CD4-positive, alpha-beta T cell treated with Interleukin-4 for 4 hours (primary cell): ENCODE measurements at regions not wholly inside any gene's neighbourhood (a gene's known extent, or its start where the extent isn't known, plus 50 kb on each side); places are given as distances from the start of the nearest gene placed in this dataset.

Experiments used
- DNase-seq: peaks from one replicate; pipeline ENCODE4 v3.0.0-alpha.2; 2020

DNA sequence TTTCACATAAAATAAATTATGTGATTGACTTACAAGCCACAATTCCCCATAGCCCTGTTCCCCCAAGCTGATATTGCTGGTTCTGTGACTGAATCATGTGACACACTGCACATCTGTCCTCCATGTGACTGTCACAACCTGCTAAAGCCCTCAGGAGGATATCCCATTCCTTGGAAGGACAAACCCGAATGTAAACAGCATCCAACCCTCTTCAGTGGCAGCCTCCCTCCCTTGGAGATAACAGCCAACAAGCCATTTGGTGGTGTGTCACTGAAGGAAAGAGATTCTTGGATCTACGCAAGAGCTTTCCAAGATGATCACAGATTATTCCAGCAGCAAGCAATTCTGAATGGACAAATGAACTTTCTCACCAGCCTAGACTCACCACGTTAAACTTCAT, 153.9 kb upstream of the TIAM1 start:
- DNase-seq = no peak

DNA sequence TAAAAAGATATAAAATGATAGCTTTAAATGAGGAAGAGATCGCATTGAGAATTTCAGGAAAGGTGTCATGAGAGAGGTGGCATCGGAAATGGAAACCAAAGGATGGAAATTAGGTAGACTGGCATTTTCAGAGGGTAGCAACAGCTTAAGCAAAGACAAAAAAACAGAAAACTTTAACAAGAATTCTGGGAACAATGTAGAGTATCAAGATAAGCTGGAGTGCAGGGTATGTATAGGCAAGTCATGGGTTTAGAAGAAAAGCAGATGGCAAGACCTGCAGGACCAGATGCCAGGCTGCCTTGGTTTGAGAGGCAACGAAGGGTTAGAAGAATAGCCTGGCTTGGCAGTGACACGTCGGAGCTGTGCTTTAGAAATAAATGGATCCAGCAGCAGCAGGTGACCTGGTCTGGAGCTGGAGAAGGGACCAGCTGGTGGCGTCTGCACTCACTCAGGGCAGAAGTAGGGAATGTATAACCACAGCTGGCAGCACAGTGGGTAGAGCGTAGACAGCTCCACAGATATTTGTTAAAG, 149.4 kb upstream of the TIAM1 start:
- DNase-seq = no peak

DNA sequence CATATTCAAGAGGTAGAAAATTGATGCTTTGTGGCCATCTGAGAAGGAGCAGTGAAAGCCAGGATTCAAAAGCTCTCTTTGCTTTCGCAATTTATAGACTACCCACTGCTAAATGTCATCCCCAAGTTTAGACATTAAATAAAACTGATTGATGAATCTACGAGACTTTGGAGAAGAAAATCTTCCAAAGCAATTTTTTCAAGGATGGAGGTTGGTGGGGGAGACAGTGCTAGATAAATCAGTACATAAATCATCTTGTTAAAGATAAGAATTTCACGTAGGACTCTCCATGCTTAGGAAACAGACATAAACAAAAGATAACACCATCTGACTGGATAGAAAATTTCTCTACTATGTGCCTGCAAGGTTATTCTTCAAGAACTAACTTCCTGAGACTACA, 147.6 kb upstream of the TIAM1 start:
- DNase-seq = no peak

DNA sequence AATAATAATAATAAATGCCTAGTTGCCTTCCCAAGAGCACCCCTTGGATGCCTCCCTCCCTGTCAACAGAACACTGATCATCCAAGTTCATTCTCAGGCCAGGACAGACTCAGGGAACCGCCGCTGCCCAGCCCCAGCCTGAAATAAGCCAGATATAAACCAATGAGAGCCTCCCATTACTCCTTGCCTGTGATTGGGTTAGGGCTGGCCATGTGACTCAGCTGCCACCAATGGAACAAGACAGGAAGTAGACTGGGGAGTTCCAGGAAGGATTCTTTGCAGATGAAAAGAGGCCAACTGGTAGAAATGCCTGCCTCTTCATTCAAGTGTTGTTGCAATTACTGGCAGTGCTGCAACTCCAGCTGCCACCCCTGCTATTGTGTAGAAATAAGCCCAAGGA, 146.4 kb upstream of the TIAM1 start:
- DNase-seq = no peak

DNA sequence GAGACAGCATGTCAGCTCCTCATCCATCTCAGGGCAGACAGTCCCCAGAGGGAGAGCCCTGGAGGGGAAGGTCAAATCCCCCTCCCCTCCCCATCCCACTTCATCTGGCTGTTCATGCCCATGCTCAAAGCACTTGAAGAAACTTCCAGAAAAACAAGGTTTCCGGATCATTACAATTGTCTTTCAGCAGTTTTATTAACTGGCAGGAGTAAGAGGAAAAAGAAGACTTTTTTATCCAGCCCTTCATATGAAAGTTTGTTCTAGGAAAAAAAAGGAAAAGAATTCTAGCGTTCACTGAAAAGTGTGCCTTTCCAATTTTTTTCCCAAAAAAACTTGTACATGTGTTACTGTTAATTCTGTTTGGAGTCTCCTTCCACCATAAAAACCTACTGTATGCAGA, 145.7 kb upstream of the TIAM1 start:
- no peak for DNase-seq

DNA sequence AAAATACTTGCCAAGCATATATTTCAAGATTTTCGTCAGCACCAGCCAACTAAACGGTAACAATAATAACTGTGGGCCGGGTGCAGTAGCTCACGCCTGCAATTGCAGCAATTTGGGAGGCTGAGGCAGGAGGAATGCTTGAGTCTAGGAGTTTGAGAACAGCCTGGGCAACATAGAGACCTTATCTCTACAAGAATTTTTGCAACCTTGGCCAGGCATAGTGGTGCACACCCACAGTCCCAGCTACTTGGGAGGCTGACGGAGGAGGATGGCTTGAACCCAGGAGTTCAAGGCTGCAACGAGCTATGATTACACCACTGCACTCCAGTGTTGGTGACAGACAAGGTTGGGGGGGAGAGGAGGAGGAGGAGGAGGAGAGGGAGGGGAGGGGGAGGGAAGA, 145.0 kb upstream of the TIAM1 start:
- DNase-seq = no peak

DNA sequence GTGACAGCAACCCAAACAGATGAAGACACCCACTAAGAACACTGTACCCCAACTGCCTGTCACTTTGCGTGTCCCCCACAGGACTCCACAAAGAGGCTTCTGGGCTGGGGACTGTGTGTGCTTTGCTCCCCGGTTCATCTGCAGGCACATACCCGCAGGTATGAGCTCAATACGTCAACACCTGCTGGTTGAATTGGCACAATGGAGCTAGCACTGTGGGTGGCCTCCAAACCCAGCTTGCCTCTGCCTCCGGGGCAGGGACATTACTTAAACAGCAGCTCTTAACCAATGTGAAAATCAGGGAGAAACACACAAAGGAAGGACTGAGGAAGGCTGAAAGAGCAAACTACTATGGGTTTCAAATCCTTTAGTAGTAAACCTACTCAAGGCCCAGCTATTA, 140.2 kb upstream of the TIAM1 start:
- DNase-seq = no peak

DNA sequence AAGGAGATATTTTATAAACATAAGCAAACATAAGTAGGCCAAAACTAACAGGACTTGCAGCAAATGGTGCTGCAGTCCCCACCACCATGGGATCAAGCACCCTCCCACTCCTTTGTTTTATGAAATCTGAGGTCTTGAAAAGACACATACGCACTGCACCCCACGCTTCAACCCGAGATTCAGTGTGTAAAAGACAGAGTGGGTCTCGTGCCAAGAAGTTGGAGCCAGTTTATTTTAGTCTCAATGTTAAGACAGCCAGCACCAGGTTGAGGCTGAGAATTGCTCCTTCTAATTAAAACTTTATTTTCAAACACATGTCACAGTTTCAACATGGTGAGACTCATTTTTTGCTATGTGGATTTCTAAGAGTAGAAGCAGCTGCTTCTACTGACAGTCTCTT, 139.1 kb upstream of the TIAM1 start:
- no peak for DNase-seq

DNA sequence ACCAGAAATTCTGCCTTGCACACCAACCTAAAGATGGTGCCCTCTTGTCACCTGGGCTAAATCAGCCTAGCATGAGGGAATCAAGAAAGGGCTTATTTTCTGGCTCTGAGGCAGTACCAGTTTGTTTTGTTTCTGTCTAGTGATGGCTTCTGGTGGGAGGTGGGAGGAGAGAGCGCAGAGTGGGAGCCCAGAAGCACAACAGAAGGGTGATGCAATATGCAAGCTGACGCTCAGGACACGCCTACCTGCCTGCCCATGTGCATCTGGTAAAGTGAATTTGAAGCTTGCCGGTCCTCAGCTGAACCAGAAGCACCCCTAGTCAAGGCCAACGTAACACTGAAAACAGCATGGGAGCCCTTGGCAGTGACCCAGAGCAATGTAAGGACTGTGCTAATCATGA, 138.4 kb upstream of the TIAM1 start:
- no peak for DNase-seq

DNA sequence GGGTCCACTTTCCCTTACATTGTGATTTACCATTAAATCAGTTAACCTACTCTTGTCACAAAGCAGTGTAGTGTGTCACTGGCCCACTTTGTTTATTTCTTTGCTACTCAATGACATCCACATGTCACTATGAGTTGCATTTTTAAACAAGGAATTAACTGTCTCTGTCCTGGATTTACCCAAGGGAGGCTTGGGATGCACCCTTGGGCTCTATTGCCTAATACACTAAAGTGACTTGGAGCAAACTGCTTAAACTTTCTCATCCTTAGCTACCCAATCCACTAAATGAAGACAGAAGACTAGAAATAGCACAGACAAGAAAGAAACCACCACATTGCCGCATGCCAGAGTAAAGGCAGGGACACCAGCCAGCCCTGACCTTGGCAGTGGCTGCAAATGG, 136.2 kb upstream of the TIAM1 start:
- no peak for DNase-seq

DNA sequence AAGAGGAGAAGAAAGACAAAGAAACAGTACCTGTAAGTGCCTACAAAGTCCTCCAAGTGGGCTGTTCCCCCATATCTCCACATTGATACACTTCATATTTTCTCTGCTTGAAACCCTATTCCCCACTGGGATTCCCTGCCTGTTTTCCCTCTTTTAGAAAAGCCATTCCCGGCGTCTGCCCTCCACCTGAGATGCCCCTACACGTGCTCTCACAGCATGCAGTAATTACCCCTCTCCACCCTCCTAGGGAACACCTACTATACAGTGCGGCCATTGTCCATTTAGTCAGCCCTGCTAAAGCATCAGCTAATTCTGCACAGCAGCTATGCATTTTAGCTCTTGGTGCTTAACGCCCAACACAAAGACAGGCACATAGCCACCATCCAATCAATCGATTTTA, 135.7 kb upstream of the TIAM1 start:
- no peak for DNase-seq

DNA sequence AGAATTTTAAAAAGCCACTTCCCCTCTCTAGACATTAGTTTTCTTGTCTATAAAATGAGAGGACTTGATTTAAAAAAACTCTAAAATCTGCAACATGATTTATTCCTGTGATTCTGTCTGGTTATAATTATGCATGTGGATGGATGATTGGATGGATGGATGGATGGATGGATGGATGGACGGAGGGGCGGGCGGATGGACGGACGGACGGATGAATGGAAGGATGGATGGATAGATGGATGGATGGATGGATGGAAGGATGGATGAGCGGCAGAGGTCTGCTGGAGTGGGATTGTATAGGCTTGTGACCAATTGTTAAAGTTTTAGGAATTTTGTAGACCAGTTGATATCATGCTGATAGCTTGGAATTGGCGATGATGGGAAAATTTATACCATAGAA, 135.2 kb upstream of the TIAM1 start:
- no peak for DNase-seq

DNA sequence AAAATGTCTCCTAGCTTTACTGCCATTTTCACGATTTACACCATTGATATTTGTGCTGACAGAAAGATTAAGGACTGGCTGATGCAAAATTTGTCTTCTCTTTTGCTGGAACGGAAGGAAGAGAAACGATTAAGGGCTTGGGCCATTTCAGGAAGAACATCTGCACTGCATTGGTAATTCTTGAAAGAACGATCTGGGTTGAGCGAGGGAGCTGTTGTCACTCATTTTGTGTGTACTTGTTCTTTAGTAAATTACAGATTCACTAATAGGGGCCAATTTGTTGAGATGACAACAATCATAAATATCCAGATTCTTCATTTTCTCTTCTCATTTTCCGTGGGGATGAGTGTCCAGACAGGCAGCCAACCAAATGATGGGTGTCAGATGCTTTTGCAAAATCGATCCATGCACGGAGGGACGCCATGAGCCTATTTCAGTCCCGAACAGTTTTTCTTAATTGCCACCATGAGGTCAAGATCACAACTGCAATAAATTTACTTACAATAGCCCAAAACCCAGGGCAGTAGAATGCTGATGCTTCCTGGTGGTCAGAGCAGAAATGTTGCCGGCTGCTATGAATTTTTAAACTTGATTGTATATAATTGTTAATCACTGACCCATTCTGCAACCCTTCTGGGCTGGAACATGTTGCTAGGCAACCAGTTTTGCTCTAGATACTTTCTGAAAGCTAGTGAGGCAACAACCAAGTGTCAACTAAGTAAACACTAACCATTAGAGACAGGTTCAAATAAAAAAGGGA, 132.4 kb upstream of the TIAM1 start:
- DNase-seq = no peak

DNA sequence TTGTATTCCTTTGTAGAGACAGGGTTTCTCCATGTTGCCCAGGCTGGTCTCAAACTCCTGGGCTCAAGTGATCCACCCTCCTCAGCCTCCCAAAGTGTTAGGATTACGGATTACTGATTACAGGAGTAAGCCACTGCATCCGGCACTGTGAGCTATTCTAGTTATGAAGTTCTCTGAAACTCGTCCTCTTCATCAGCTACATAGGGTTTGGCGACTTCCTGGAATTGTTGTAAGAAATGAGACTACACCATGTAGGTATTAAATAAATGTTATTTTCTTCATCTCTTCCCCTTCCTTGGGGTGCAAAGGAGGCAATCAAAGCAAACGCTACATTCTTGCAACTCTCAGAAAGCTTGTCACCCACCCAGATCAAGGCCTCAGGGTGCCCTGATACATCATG, 131.2 kb upstream of the TIAM1 start:
- DNase-seq = no peak

DNA sequence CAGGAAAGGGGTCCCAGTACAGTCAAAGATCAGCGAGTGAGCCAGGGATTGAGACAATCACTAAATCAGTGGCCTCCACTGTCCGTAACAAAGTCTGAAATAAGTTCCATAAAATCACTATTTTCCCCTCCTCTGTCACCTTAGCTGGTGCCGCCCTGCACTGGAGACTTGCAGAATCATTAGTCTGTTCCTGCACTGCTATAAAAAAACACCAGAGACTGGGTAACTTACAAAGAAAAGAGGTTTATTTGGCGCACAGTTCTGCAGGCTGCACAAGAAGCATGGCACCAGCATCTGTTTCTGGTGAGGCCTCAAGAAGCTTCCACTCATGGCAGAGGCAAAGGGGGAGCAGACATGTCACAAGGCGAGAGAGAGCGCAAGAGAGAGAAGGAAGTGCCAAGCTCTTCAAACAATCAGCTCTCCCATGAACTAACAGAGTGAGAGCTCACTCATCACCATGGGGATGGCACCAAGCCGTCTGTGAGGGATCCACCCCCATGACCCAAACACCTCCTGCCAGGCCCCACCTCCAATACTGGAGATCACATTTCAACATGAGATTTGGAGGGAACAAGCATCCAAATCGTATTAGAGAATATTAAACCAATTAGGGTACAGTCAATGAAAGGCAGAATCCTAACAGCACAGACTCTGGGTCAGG, 129.8 kb upstream of the TIAM1 start:
- no peak for DNase-seq

DNA sequence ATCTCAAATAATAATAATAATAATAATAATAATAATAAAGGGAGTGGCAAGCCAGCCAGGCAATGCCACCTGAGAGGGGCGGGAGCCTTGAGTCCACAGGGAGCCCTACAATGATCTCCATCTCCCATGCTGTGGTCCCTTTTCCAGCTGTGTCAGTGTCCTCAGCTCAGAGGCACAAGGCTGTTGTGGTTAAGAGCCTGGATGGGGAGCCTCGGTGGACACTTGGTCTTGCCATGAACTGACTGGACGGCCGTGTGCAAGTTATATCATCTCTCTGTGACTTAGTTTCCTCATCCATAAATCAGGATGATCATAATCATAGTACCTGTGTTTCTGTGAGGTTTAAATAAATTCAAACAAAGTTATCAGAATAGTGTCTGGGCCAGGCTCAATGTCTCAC, 127.8 kb upstream of the TIAM1 start:
- no peak for DNase-seq

DNA sequence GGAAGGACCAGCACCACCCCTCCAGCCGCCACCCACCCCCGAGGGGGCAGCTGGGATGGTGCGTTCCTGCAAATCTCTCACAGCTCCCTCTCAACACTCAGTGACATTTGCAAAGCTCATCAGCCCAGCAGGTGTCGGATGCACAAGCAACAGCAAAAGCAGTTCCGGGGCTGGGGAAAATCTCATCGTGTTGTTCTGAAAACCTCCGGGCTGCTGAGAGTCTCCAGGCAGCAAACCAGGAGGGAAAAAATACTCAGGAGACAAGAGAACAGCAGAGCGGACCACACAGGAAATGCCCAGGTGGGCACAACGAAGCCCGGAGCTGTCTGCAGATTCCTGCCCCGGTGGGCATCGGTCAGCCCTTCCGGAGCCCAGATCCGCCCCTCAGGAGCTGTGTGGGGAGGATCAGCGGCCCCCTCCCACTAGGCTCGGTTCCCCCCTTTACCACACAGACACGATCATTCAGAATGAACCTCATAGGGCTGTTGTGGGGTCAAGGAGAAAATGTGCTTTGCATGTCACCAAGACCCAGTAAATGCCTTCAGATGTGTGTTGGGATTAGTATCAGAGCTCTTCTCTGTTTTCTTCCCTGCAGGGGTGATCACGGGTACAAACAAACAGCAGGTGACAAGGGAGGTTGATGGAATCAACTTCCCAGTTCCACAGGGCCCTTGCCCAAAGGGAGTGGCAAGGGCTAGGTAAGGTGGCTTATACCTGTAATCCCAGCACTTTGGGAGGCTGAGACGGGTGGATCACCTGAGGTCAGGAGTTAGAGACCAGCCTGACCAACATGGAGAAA, 127.0 kb upstream of the TIAM1 start:
- DNase-seq = no peak

DNA sequence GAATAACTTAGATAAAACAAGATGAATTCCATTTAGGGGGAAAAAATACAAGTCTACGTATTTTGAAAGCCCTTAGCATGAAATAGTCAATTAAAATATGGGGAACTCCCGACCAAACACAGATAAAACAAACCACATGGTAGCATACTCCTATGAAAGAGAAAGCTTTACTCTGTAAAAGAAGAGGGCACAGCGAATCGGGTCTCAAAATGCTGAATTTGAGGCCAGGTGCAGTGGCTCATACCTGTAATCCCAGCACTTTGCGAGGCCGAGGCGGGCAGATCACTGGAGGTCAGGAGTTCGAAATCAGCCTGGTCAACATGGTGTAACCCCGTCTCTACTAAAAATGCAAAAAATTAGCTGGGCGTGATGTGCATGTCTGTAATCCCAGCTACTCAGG, 116.9 kb upstream of the TIAM1 start:
- no peak for DNase-seq

DNA sequence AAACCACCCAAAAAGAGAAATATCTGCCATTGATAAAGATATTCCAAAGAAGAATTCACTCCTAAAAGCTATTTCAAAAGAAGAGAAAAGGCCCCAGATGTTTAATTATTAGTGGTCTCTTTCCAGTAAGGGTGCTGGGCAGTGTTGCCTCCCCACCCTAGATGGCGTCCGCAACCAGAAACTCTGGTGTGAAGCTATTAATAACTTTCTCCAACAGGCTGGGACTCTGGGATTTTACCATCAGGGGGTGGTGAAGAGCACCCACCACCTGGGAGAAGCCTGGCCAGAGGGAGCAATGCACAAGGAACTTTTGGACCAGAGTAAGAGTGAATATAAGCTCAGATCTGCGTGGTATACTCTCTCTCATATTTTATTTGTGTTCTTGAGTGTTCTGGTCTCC, 115.4 kb upstream of the TIAM1 start:
- DNase-seq = no peak

DNA sequence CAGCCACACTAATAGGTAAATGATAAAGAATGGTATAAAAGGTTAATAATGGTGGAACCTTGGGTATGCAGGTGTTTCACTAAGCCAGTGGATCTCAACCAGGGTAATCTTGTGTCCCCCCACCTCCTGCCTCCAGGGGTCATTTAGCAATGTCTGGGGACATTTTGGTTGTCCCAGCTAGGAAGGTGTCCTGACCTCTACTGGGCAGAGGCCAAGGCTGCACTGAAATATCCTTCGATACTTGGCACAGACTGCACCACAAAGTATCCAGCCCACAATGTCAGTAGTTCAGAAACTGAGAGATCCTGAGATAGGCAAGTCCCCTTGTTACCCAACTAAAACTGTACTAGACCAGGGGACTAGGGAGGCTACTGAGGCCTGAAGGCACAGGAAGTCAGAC, 113.6 kb upstream of the TIAM1 start:
- no peak for DNase-seq

DNA sequence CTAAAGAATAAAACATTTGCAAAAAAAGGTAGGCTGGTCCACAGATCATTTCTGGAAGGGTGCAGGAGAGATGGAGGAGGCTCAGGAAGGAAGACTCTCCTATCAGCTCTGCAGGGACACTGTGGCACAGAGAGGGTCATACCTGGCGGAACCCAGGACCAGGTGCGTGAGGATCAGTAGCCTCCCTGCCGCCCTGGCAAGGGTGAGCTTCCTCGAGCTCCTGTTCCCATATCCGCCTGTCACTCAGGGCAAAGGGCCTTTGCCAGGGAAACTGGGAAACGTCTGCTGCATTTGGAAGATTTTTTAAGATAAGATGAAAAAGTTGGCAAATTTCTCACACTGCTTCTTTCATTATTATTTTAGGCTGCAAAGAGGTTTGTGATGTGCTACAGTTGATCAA, 112.1 kb upstream of the TIAM1 start:
- no peak for DNase-seq

DNA sequence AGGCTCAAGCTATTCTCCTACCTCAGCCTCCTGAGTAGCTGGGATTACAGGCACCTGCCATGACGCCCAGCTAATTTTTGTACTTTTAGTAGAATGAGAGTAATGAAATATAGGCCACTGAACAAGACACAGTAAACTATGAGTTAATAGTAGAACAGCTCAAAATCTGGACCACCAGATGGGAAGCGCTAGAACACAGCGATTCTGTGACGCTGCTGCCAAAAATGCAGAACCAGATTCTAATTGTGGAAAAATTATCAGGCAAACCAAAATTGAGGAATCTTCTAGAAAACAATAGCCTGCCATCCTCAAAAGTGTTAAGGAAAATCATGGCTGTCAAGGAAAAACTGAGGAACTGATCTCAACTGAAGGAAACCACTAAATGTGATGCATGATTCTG, 111.4 kb upstream of the TIAM1 start:
- no peak for DNase-seq

DNA sequence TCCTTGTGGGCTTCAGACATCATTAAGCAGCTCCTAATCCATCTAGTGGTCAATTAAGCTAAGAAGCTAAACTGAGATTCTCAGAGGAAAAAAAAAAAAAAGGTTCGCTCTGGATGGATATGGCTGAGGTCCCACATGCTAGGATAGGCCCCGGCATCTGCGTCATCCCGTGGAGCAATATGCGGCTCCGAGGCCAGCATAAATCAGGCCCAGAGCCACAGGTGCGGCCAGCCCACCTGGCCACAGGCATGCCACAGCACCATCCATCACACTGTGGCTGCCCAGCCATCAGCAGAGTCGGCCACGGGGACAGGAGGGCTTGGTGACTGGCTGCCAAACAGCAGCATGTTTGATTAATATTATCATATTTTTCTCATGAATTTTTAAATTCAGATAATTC, 106.9 kb upstream of the TIAM1 start:
- no peak for DNase-seq

DNA sequence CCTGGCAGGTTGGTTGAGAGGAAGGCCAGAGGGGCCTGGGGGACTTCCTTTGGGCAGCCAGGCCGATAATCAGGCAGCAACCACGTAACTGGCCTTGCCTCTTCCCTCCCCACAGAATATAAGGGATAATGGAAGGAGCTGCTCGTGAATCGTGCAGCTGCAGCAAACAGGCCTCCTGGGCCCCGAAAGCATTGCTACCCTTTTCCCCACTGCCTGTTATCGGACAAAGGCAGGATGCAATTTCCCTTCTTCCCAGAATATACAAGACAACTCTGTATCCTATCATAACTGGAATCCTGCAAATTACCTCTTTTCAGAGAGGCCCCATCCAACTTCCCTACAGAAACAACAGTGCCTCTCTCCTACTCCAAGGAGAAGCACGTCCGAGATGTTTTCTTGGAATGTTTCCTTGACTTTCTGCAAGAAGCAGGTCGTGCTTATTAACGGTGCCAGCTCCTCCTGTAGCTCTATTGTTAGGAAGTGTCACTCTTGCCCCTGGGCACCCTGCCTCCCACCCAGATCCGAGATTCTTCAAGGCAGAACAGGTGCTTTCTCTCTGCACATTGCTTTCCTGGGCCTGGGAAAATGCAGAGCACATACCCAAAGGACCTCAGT, 106.0 kb upstream of the TIAM1 start:
- DNase-seq = no peak
